Left lung (tissue), 4 donors: ENCODE measurements at regions not wholly inside any gene's neighbourhood (a gene's known extent, or its start where the extent isn't known, plus 50 kb on each side); places are given as distances from the start of the nearest gene placed in this dataset.

ENCODE experiments used
- ATAC-seq: fragments of 200-7000 bp; cut with Tn5 transposase; one replicate; pipeline ENCODE4 v1.9.1; 2020; ENCODE audit warnings: moderate library complexity
- DNase-seq, 4 donors: peaks; one replicate each; pipeline ENCODE4 v3.0.0-alpha.2; 2013 to 2020
- H3K27ac ChIP-seq, 2 donors: fragments of 200-600 bp; sonication (generic) in 1 of 2; one replicate each; pipeline versions ENCODE4 v1.5.0 to v1.8.0; 2020 to 2021
- H3K27me3 ChIP-seq, 2 donors: fragments of 200-600 bp; sonication (generic) in 1 of 2; one replicate each; pipeline versions ENCODE4 v1.5.0 to v1.8.0; 2020 to 2021
- H3K36me3 ChIP-seq, 2 donors: fragments of 200-600 bp; sonication (generic) in 1 of 2; one replicate each; pipeline versions ENCODE4 v1.5.0 to v1.8.0; 2020 to 2021
- H3K4me1 ChIP-seq, 2 donors: fragments of 200-600 bp; one replicate each; pipeline ENCODE4 v1.8.0; 2021
- H3K4me3 ChIP-seq, 2 donors: fragments of 200-600 bp; sonication (generic) in 1 of 2; one replicate each; pipeline versions ENCODE4 v1.5.0 to v1.8.0; 2020 to 2021; ENCODE audit warnings: mild to moderate bottlenecking in 1 of 2
- H3K9me3 ChIP-seq, 2 donors: fragments of 200-600 bp; sonication (generic) in 1 of 2; one replicate each; pipeline versions ENCODE4 v1.5.0 to v1.8.0; 2020 to 2021
- CTCF ChIP-seq, 2 donors: fragments of 200-600 bp; sonication (generic) in 1 of 2; IDR thresholded peaks; one replicate each; pipeline versions ENCODE4 v1.5.0 to v1.8.0; 2021; ENCODE audit warnings: antibody characterized with exemption in 2 of 2
- intact Hi-C, 2 donors: fragments of 100-400 bp; cut with DNase I; formaldehyde crosslinking; loops; one replicate each; pipeline versions ENCODE4 v1.11.2 to v1.14.2; 2022
- donor health status: DM: no; HTN: yes; CAD: no.
- donor health status: DM: no; HTN: no; CAD: no.

GRCh38 chr1:114037631-114037890 lies 58.3 kb downstream of the OLFML3 start:
- ATAC-seq (no peak), DNase-seq (no peak)
- H3K27ac ChIP-seq: no peak overlapping the region
- peaks cover 0 to 12% of the 10 kb centered on the region in 2 donors for H3K4me1 ChIP-seq
- no peaks in the 10 kb centered on the region for H3K36me3 ChIP-seq
- H3K27me3 ChIP-seq: no peaks in the 10 kb centered on the region
- no peak overlapping the region for H3K4me3 ChIP-seq
- no peaks in the 10 kb centered on the region for H3K9me3 ChIP-seq
- intact Hi-C loops: no loop called here
- no peak for TF ChIP-seq CTCF (IDR thresholded peaks at IDR 0.05)

- ATAC-seq (no peak), DNase-seq (no peak)
- Histone ChIP-seq H3K4me1 (peaks cover 0 to 12% of the 10 kb centered on the region in 2 donors), H3K27me3 (no peaks in the 10 kb centered on the region), H3K27ac (no peak overlapping the region), H3K9me3 (no peaks in the 10 kb centered on the region), H3K4me3 (no peak overlapping the region), H3K36me3 (no peaks in the 10 kb centered on the region)
- intact Hi-C loops: no loop called here
- TF ChIP-seq CTCF (IDR thresholded peaks at IDR 0.05): no peak
Measured at GRCh38 chr1:114037962-114038816, 58.9 kb downstream of the OLFML3 start.
